RWPE1 (cell line): ENCODE measurements at regions not wholly inside any gene's neighbourhood (a gene's known extent, or its start where the extent isn't known, plus 50 kb on each side); places are given as distances from the start of the nearest gene placed in this dataset.

ENCODE experiments used
- CTCF ChIA-PET: fragments of 350-600 bp; sonication (Branson Sonifier 250); formaldehyde crosslinking; extraction: SDS; loops from one replicate; lab custom pipeline; 2021; lab: Yijun Ruan, JAX
- POLR2A ChIA-PET: fragments of 400-600 bp; formaldehyde crosslinking; extraction: SDS; loops from one replicate; lab custom pipeline; 2020; ENCODE audit warnings: antibody characterized with exemption; ENCODE audit not compliant: low non-redundant PET; lab: Yijun Ruan, JAX
- DNase-seq: peaks from one replicate; pipeline ENCODE4 v3.0.0; 2012; ENCODE audit warnings: low spot score
- H3K27ac ChIP-seq: fragments of 450-650 bp; 2 replicates; pipeline ENCODE4 v1.5.1; 2017
- TF ChIP-seq, protein P1 (sequence below): fragments of 450-650 bp; conservative IDR thresholded peaks from 2 replicates; pipeline ENCODE4 v1.5.1; 2017; ENCODE audit warnings: low read depth, mild to moderate bottlenecking

DNA sequence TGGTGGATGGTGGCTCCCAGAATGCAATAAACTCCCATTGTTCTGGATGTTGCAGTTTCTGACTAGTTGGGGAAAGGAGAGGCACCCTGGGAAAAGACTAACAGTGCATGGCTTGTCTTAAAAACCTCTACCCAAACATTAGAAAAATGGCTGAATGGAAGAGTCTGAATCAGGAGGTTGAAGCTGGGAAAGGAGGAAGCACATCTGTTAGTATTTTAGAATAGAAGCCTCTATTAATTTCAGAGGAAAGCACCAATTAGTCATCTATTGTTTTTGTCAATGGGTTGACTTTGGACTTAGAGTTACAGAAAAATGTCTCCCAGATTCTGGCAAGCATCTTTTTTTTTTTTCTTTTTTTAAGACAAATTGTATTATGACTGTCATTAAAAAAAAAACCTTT, 56.1 kb upstream of the ELMO1 start:
- no peak overlapping the region for H3K27ac ChIP-seq
- no peak for DNase-seq
- TF ChIP-seq, protein P1, sequence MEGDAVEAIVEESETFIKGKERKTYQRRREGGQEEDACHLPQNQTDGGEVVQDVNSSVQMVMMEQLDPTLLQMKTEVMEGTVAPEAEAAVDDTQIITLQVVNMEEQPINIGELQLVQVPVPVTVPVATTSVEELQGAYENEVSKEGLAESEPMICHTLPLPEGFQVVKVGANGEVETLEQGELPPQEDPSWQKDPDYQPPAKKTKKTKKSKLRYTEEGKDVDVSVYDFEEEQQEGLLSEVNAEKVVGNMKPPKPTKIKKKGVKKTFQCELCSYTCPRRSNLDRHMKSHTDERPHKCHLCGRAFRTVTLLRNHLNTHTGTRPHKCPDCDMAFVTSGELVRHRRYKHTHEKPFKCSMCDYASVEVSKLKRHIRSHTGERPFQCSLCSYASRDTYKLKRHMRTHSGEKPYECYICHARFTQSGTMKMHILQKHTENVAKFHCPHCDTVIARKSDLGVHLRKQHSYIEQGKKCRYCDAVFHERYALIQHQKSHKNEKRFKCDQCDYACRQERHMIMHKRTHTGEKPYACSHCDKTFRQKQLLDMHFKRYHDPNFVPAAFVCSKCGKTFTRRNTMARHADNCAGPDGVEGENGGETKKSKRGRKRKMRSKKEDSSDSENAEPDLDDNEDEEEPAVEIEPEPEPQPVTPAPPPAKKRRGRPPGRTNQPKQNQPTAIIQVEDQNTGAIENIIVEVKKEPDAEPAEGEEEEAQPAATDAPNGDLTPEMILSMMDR = no peak
- POLR2A ChIA-PET = no interaction called here
- CTCF ChIA-PET = interaction anchor here (0.7 kb wide), 1 partner anchor 194 kb away, joined by 3 read pairs; no protein-coding TSS in a partner anchor

DNA sequence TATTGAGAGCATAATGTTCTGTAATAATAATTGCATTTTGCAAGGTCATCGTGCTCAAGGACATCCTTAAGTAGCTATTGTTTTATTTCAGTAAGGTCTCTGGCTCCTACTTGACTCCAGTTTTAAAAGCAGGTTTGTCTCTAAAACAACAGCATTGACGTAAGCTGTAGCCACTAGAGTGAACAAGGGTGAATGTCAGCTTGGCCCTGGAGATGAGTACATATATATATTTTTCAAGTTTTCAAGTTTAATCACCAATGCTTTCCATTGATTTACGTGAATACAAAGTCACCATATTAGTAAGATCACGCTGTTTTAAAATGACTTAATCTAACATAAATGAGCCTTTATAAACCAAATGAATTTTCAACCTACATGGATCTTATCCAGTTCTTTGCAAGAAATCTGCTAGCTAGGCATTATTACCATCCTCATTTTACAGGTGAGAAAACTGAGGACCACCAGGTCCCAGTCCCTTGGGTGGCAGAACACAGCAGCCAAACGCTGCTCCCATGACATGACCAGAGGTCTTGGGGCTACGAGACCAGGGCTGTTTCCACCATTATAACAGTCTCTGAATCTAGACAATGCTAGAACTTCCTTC, 57.2 kb upstream of the ELMO1 start:
- CTCF ChIA-PET = no interaction called here

DNA sequence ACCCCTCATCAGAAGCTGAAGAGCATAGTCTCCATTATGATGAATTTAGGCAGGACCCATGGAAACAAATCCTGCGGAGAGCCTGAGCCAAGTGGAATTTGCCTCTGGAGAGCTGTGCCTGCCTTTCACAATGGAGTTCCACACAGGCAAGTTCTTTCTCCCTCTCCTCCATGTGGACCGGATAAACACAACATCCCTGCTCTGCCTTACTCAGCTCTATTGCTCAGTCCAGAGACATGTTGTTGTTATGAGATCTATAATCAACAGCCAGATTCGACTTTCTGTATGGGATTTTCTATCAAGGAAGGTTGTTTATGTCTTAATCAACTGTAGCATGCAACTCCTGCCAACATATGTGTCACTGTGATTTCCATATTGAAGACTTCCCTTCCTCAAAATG, 59.5 kb upstream of the ELMO1 start:
- POLR2A ChIA-PET = no interaction called here
- CTCF ChIA-PET = interaction anchor here (0.7 to 1.4 kb wide), 2 partner anchors 13 to 346 kb away, joined by 3 to 4 read pairs; no protein-coding TSS in a partner anchor
- DNase-seq = no peak
- H3K27ac ChIP-seq = no peak overlapping the region
- TF ChIP-seq, protein P1 = no peak

More for the DNA sequence above, 57.2 kb upstream of the ELMO1 start:
- POLR2A ChIA-PET = no interaction called here
- no peak for DNase-seq
- no peak overlapping the region for H3K27ac ChIP-seq
- TF ChIP-seq, protein P1 = no peak

DNA sequence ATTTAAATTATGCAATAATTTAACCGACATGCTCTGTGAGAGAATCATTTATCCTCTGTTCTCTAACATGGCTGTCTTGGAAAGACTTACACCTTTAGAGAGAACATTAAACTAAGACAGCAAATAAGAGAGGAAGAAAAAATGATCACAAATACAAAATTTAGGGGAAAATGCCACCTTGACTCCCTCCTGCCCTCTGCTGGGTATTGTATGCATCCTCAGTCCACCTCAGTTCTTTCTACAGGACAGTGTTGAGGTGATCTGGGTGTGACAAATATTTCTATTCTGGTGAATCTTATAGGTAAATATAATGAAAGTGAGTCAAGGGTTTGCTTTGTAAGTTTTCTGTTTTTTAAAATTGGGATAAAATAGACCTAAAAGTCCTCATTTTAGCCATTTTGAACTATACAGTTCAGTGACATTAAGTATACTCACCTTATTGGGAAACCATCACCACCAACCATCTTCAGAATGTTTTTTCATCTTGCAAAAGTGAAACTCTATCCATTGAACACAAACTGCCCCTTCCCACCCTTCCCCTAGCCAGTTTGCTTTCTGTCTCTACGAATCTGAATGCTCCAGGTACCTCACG, 61.5 kb upstream of the ELMO1 start:
- DNase-seq = no peak
- TF ChIP-seq, protein P1 = 0 out of 2 replicates have a peak, but pooled peaks have one; percentile 20
- no peak overlapping the region for H3K27ac ChIP-seq
- POLR2A ChIA-PET = no interaction called here
- CTCF ChIA-PET = interaction anchor here (0.6 to 0.7 kb wide), 2 partner anchors 1084 to 1525 kb away, joined by 3 to 7 read pairs; no protein-coding TSS in a partner anchor

DNA sequence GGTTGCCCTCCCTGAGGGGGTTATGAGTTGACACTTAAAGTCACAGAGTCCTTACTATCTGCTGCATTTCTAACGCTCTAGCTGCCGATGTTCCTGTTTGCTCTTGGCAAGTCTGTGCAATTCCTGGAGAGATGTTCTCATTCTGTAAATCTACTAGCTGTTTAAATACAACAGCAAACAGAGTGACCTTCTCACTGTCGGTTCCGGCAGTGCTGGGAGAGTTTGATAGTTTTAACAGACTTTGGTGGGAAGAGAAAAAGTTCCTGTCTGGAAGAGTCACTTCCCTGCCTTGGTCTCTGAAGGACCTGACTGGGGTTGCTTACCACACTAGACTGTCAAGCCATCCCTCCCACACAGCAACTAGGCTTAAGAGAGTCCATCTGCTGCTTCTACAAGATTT, 63.3 kb upstream of the ELMO1 start:
- H3K27ac ChIP-seq = no peak overlapping the region
- CTCF ChIA-PET = no interaction called here
- DNase-seq = no peak
- POLR2A ChIA-PET = no interaction called here
- TF ChIP-seq, protein P1 = no peak

DNA sequence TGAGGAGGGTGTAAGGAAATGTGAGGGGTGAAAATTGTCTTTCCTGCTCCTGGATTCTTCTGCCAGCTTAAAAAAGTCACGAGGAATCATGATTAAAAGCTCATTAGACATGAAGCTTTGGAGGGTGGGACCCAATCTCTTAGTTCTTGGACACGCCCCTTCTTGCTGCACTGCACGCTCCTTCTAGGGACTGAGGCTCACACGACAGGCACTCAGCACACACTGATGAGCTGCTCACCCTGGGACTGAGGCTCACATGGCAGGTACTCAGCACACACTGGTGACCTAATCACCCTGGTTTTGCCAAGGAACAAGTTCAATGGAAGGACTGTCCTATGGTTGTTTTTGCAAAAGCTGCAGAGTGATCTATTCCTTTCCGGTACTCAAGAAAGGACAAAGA, 65.8 kb upstream of the ELMO1 start:
- POLR2A ChIA-PET = no interaction called here
- TF ChIP-seq, protein P1 = no peak
- H3K27ac ChIP-seq = no peak overlapping the region
- CTCF ChIA-PET = interaction anchor here (0.7 kb wide), 1 partner anchor 204 kb away, joined by 3 read pairs; no protein-coding TSS in a partner anchor
- no peak for DNase-seq
